Activated T-cell treated with anti-CD3 and anti-CD28 coated beads, Interleukin-2, amount 50 U/mL, for 72 hours (primary cell): ENCODE measurements at regions not wholly inside any gene's neighbourhood (a gene's known extent, or its start where the extent isn't known, plus 50 kb on each side); places are given as distances from the start of the nearest gene placed in this dataset.
"Not testable (repeated sequence)": the region's sequence is repeated elsewhere in the genome, so short reads cannot be mapped to it uniquely, and the experiment has no call there.

Experiments used
- ATAC-seq, 2 donors: fragments of 150-1000 bp; cut with Tn5 transposase; replicated peaks in 1 of 2; 2 replicates each; pipeline ENCODE4 v1.10.0; 2021; ENCODE audit warnings: moderate library complexity in 2 of 2, mild to moderate bottlenecking in 1 of 2
- DNase-seq, 2 donors: peaks; one replicate each; pipeline ENCODE4 v3.0.0; 2021 to 2022; ENCODE audit warnings: mixed read lengths in 1 of 2
- H3K27ac Mint-ChIP-seq: one replicate; pipeline ENCODE4 v1.8.0; 2022; ENCODE audit warnings: mild to moderate bottlenecking, moderate library complexity, mixed read lengths
- H3K27me3 Mint-ChIP-seq: one replicate; pipeline ENCODE4 v1.8.0; 2022; ENCODE audit warnings: low read depth, mixed read lengths
- H3K36me3 Mint-ChIP-seq, 2 donors: one replicate each; pipeline ENCODE4 v1.8.0; 2022; ENCODE audit warnings: mixed read lengths in 2 of 2, mild to moderate bottlenecking in 1 of 2; ENCODE audit not compliant: insufficient read depth in 2 of 2
- H3K4me1 Mint-ChIP-seq: one replicate; pipeline ENCODE4 v1.8.0; 2022; ENCODE audit warnings: low read depth, mixed read lengths
- H3K4me3 Mint-ChIP-seq, 2 donors: one replicate each; pipeline ENCODE4 v1.8.0; 2022; ENCODE audit warnings: mild to moderate bottlenecking in 2 of 2, mixed read lengths in 2 of 2, moderate library complexity in 2 of 2
- H3K9me3 Mint-ChIP-seq, 2 donors: one replicate each; pipeline ENCODE4 v1.8.0; 2022; ENCODE audit warnings: mixed read lengths in 2 of 2

DNA sequence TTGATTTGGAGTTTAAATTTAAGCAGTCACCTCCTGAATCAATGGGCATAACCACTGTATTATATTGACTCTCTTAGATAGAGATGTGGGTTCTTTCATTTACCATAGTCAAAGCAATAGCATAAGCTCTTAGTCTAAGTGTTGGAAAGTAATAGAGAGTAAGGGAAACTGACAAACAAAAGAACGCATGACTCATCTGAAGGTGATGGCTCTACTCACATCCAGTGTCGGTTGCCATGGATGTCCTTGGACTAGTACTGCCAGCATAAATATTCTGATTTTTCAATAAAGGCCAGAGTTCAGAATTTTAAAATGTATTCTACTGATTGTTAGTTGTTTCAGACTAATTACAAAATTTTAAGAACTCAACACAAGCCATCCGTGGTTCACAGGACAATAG, 444.9 kb upstream of the DDI1 start:
- no peak for ATAC-seq
- H3K4me3 Mint-ChIP-seq, result no peak overlapping the region
- no peaks in the 10 kb centered on the region for H3K27me3 Mint-ChIP-seq
- no peak for DNase-seq
- no peak overlapping the region for H3K27ac Mint-ChIP-seq
- no peaks in the 10 kb centered on the region for H3K9me3 Mint-ChIP-seq
- H3K4me1 Mint-ChIP-seq, result no peaks in the 10 kb centered on the region
- H3K36me3 Mint-ChIP-seq, result no peaks in the 10 kb centered on the region

DNA sequence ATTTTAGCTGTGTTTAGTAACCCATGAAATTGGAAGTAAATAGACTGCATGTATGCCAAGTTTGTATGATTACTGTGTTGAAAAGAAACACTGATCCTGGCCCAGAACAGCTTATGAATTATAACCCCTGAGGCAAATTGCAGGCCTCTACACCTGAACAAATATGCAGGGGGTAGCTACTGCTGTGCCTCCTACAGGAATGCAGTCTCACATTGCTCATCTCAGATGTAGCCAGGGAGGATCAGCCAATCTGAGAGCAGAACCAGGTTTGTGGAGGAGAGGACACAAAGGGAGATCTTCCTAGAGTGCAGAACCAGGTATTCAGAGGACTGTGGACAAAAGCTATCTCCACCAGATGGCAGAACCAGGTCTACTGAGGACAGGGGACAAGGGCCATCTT, 442.2 kb upstream of the DDI1 start:
- no peak for DNase-seq
- Mint-ChIP-seq H3K27me3 (peaks cover 4% of the 10 kb centered on the region), H3K36me3 (no peaks in the 10 kb centered on the region), H3K4me1 (no peaks in the 10 kb centered on the region), H3K9me3 (no peaks in the 10 kb centered on the region), H3K27ac (no peak overlapping the region), H3K4me3 (no peak overlapping the region)
- no peak for ATAC-seq

DNA sequence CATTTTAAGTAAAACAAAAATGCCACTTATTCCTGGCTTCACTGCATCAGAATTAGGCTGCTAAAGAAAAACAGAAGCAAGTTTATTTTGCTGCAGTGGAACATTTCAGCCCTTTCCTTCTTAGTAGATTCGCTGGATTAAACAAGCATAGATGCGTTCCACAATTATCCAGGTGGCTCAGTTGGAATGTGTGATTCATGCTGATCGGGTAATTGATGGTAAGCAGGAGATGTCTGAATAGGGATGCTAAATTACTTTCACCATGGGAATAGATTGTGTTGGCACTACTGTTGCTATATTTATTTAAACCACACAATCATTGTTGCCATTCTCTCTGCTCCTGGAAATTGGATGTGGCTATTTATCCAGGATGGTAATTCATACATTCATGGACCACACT, 440.1 kb upstream of the DDI1 start:
- no peak for ATAC-seq
- DNase-seq, result no peak
- H3K27me3 Mint-ChIP-seq, result peaks cover 5% of the 10 kb centered on the region
- H3K4me3 Mint-ChIP-seq, result no peak overlapping the region
- H3K4me1 Mint-ChIP-seq, result no peaks in the 10 kb centered on the region
- no peaks in the 10 kb centered on the region for H3K36me3 Mint-ChIP-seq
- no peaks in the 10 kb centered on the region for H3K9me3 Mint-ChIP-seq
- no peak overlapping the region for H3K27ac Mint-ChIP-seq

DNA sequence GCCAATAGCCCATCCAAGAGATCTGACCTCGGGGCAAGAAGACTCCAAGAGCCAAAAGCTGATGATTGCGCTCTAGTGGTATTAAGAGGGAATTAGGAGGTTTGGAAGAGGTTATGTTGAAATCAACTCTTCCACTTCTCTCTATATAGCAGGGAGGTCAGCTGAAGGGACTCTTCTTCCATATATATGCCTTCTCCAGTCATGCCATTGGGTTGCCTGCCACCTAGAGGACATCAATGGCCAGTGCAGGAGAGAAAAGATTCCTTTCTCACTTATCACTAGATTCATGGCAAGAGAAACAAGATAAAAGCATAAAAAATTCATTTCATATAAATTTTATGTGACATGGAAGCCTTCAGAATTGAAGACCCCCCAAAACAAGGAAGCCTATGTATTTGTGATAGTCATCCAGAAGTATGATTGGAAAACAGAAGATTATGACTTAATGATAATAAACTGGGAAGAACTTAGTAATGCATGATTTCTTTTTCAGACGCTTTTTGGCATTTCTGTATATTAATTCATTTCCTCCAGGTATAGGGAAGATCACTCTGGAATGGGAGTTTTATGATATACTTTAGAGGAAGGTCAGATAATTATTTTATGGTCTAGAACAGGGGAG, 435.1 kb upstream of the DDI1 start:
- peaks cover 5% of the 10 kb centered on the region for H3K27me3 Mint-ChIP-seq
- H3K9me3 Mint-ChIP-seq, result no peaks in the 10 kb centered on the region
- peak; percentile 55 to 57 for ATAC-seq
- DNase-seq, result peak; percentile 16 to 29
- H3K27ac Mint-ChIP-seq, result peak overlapping the region; percentile 40
- no peak overlapping the region for H3K4me3 Mint-ChIP-seq
- H3K4me1 Mint-ChIP-seq, result no peaks in the 10 kb centered on the region
- no peaks in the 10 kb centered on the region for H3K36me3 Mint-ChIP-seq

DNA sequence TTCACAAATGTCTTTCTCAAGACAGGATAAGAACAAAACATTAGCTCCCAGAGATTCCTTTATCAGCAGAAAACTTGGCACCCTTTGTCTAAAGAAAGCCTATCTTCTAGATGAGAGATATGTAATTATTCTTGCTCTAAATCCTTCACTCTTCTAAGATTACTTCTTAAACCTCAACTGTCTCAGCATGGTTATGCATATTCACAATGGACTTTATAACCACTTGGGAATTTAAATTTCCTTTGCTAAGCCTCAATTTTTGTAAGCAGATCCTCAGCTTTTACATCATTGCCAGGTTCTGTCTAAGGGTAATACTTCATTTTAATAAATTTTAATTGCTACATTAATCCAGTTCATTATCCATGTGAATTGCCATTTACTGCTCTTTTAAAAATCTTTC, 433.6 kb upstream of the DDI1 start:
- peaks cover 5% of the 10 kb centered on the region for H3K27me3 Mint-ChIP-seq
- H3K4me3 Mint-ChIP-seq, result no peak overlapping the region
- no peak overlapping the region for H3K27ac Mint-ChIP-seq
- no peaks in the 10 kb centered on the region for H3K36me3 Mint-ChIP-seq
- DNase-seq (no peak), ATAC-seq (no peak)
- no peaks in the 10 kb centered on the region for H3K9me3 Mint-ChIP-seq
- no peaks in the 10 kb centered on the region for H3K4me1 Mint-ChIP-seq

DNA sequence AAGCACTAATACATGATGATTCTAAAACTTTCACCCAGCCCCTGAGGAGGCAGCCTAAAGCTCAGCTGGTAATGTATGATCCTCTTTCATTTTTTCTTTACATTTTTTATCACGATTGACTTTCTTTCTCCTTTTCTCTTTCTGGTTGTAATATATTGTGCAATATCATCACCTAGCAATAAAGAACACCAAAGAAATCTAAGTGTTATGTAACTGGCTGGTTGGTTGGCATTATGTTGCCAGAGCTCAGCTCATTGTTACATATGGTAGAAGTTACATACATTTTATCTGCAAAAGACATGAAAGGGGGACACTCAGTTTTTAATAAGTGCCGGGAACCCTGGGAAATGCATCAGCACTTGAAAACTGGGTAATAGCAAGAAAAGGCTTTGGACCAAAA, 432.1 kb upstream of the DDI1 start:
- ATAC-seq (no peak), DNase-seq (no peak)
- Mint-ChIP-seq H3K9me3 (no peaks in the 10 kb centered on the region), H3K4me3 (no peak overlapping the region), H3K27ac (no peak overlapping the region), H3K27me3 (peaks cover under 1% of the 10 kb centered on the region), H3K36me3 (no peaks in the 10 kb centered on the region), H3K4me1 (no peaks in the 10 kb centered on the region)

DNA sequence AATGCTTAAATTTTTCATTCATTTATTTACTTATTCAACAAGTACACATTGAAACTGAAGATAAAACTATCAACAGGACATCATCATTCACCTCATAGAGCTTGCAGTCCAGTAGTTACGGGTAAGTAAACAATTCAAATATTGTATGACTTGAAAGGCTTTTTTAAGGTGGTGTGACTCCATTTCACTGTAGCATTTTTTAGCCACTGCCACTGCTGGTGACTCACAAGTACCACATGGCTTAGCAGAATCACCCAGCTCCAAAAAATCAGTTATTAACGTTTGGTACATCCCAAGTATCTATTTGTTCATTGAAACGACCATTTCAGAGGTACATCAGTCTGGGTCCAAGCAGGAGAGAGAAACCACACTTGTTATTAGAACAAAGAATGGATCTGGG, 427.9 kb upstream of the DDI1 start:
- no peaks in the 10 kb centered on the region for H3K4me1 Mint-ChIP-seq
- no peak overlapping the region for H3K27ac Mint-ChIP-seq
- no peak for DNase-seq
- H3K9me3 Mint-ChIP-seq, result no peaks in the 10 kb centered on the region
- ATAC-seq, result no peak
- no peaks in the 10 kb centered on the region for H3K36me3 Mint-ChIP-seq
- H3K27me3 Mint-ChIP-seq, result no peaks in the 10 kb centered on the region
- H3K4me3 Mint-ChIP-seq, result no peak overlapping the region

DNA sequence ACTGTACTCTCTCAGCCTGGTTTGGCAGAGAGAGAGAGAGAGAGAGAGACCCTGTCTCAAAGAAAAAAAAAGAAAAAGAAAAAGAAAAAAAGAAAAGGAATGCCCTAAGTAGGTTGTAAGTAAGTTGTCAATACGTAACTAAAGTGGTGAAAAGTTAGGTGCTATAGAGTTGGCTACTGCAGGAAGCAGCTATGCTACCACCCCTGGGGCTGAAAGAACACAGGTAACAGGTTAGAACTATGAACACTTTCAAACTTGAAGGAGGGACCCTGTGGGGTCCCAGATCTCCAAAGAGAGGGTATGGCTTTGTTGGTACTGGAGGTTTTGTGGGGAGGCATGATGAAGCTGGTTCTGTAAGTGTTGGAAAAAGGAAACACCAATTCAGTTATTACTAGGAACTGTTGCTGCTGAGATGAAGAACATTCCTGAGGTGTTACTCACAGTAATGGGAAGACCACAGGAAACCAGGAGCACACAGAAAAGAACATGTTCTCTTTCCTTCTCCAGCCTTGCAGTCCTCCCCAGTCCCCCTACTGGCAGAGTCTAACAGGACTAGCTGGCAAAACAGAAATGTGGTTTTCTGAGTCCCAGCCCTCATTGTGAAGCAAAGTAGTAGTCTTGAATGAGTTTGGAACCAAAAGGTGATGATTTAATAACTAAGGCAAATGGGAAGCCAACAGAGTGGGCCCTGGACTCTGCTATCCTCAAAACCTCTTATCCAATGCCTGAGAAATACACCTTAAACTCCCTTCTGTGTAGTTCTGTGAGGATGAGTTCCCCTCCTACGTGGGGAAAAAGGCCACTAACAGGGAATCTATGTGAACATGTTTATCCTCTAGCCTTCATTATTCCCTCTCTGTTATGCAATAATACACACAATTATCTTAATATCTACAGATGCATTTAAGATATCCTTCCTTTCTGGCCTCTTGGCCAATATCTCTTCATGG, 427.0 kb upstream of the DDI1 start:
- H3K4me1 Mint-ChIP-seq, result no peaks in the 10 kb centered on the region
- H3K27me3 Mint-ChIP-seq, result no peaks in the 10 kb centered on the region
- no peak overlapping the region for H3K4me3 Mint-ChIP-seq
- no peak for ATAC-seq
- peaks cover 0 to 3% of the 10 kb centered on the region in 2 donors for H3K9me3 Mint-ChIP-seq
- no peaks in the 10 kb centered on the region for H3K36me3 Mint-ChIP-seq
- no peak for DNase-seq
- no peak overlapping the region for H3K27ac Mint-ChIP-seq

DNA sequence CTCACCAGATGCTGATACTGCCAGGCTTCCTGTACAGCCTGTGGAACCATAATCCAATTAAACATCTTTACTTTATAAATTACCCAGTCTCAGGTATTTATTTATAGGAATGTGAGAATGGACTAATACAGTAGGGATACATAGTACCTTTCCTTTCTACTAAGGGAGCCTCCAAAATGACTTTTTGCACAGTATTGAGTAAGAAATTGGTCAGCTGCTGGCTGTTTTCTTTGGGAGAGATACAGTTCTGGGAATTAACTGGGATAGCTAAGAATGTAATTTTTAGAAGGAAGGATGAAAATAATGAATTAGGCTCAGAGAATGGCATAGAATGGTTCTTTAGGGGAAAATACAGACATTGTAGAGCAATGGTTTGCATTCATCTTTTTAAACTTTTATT, 426.0 kb upstream of the DDI1 start:
- no peaks in the 10 kb centered on the region for H3K36me3 Mint-ChIP-seq
- no peaks in the 10 kb centered on the region for H3K27me3 Mint-ChIP-seq
- no peak overlapping the region for H3K27ac Mint-ChIP-seq
- H3K4me1 Mint-ChIP-seq, result no peaks in the 10 kb centered on the region
- H3K4me3 Mint-ChIP-seq, result no peak overlapping the region
- DNase-seq, result no peak
- peaks cover 0 to 3% of the 10 kb centered on the region in 2 donors for H3K9me3 Mint-ChIP-seq
- ATAC-seq, result no peak

DNA sequence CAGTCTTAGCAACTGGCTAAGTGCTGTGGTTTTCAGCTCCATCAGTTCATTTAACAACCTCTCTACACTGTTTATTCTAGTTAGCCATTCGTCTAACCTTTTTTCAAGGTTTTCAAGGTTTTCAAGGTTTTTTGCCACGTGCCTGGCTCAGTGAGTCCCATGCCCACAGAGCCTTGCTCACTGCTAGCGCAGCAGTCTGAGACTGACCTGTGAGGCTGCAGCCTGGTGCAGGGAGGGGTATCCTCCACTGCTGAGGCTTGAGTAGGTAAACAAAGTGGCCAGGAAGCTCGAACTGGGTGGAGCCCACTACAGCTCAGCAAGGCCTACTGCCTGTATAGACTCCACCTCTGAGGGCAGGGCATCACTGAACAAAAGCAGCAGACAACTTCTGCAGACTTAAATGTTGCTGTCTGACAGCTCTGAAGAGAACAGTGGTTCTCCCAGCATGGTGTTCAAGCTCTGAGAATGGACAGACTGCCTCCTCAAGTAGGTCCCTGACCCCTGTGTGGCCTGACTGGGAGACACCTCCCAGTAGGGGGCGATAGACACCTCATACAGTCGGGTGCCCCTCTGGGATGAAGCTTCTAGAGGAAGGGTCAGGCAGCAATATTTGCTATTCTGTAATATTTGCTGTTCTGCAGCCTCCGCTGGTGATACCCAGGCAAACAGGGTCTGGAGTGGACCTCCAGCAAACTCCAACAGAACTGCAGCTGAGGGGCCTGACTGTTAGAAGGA, 424.7 kb upstream of the DDI1 start:
- not testable (repeated sequence) for DNase-seq

DNA sequence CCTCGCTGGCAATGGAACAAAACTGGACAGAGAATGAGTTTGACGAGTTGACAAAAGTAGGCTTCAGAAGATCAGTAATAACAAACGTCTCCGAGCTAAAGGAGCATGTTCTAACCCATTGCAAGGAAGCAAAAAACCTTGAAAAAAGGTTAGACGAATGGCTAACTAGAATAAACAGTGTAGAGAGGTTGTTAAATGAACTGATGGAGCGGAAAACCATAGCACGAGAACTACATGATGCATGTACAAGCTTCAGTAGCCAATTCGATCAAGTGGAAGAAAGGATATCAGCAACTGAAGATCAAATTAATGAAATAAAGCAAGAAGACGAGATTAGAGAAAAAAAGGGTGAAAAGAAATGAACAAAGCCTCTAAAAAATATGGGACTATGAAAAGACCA, 424.0 kb upstream of the DDI1 start:
- not testable (repeated sequence) for H3K27me3 Mint-ChIP-seq, DNase-seq, ATAC-seq, H3K4me3 Mint-ChIP-seq, H3K27ac Mint-ChIP-seq, H3K9me3 Mint-ChIP-seq, H3K36me3 Mint-ChIP-seq, H3K4me1 Mint-ChIP-seq

More for the DNA sequence above, 424.7 kb upstream of the DDI1 start:
- H3K4me3 Mint-ChIP-seq, H3K27me3 Mint-ChIP-seq, ATAC-seq, H3K27ac Mint-ChIP-seq, H3K4me1 Mint-ChIP-seq, H3K36me3 Mint-ChIP-seq, H3K9me3 Mint-ChIP-seq: not testable (repeated sequence)

DNA sequence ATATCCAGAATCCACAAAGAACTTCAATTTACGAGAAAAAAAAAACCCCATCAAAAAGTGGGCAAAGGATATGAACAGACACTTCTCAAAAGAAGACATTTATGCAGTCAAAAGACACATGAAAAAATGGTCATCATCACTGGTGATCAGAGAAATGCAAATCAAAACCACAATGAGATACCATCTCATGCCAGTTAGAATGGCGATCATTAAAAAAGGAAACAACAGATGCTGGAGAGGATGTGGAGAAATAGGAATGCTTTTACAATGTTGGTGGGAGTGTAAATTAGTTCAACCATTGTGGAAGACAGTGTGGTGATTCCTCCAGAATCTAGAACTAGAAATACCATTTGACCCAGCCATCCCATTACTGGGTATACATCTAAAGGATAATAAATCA, 419.9 kb upstream of the DDI1 start:
- H3K4me1 Mint-ChIP-seq, DNase-seq, H3K27ac Mint-ChIP-seq, H3K9me3 Mint-ChIP-seq, H3K27me3 Mint-ChIP-seq, H3K4me3 Mint-ChIP-seq, H3K36me3 Mint-ChIP-seq, ATAC-seq: not testable (repeated sequence)

DNA sequence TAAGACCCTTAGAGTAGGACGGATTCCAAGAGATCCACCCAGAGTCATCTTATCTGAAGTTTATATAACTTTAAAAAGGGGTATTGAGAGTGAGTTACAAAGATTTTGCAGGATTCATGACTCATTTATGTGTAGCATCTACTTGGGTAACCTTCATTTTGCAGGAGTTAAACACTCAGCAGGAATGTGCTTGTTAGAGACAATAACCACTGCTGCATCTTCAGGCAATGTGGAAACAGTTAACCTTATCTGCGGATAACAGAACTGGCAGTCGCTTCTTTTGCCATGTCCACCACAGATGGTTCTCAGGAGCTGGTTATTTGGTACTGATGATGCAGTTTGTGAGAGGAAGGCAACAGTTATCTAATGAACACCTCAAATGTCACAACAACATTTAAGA, 417.9 kb upstream of the DDI1 start:
- H3K27me3 Mint-ChIP-seq, result no peaks in the 10 kb centered on the region
- no peak for DNase-seq
- peaks cover 0 to 3% of the 10 kb centered on the region in 2 donors for H3K9me3 Mint-ChIP-seq
- peak overlapping the region; percentile 24 for H3K27ac Mint-ChIP-seq
- no peaks in the 10 kb centered on the region for H3K4me1 Mint-ChIP-seq
- H3K36me3 Mint-ChIP-seq, result no peaks in the 10 kb centered on the region
- no peak overlapping the region for H3K4me3 Mint-ChIP-seq
- ATAC-seq, result no peak
